ENCODE measurements at regions not wholly inside any gene's neighbourhood (a gene's known extent, or its start where the extent isn't known, plus 50 kb on each side); places are given as distances from the start of the nearest gene placed in this dataset.

DNA sequence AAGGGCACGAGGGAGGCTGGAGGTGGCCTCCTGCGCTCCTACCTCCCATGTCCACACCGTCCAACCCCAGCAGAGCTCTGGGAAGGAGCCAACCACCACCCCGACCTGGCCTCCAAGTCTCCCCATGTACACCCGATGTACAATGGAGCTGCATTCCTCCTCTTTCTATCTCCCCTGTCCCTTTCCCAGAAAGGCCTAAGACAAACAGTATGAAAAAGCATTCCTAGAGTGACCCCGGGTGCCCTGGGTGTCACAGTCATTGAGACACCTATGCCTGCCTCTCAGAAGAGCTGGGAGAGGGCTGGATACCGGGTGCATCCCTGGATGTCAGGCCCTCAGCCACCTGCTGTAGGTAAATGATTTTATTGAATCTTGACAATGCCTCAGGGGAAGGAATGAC, 248.1 kb downstream of the EMX2 start:
- TF ChIP-seq GABPA (IDR thresholded peaks at IDR 0.05; ENCODE audit: low read depth) (no peak), RAD21 (IDR thresholded peaks at IDR 0.05; ENCODE audit: low read length) (no peak)
- TF ChIP-seq, protein P1, sequence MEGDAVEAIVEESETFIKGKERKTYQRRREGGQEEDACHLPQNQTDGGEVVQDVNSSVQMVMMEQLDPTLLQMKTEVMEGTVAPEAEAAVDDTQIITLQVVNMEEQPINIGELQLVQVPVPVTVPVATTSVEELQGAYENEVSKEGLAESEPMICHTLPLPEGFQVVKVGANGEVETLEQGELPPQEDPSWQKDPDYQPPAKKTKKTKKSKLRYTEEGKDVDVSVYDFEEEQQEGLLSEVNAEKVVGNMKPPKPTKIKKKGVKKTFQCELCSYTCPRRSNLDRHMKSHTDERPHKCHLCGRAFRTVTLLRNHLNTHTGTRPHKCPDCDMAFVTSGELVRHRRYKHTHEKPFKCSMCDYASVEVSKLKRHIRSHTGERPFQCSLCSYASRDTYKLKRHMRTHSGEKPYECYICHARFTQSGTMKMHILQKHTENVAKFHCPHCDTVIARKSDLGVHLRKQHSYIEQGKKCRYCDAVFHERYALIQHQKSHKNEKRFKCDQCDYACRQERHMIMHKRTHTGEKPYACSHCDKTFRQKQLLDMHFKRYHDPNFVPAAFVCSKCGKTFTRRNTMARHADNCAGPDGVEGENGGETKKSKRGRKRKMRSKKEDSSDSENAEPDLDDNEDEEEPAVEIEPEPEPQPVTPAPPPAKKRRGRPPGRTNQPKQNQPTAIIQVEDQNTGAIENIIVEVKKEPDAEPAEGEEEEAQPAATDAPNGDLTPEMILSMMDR (IDR thresholded peaks at IDR 0.05), result no peak

All from SK-N-SH (cell line).